ENCODE measurements at regions not wholly inside any gene's neighbourhood (a gene's known extent, or its start where the extent isn't known, plus 50 kb on each side); places are given as distances from the start of the nearest gene placed in this dataset.
"Not testable (repeated sequence)": the region's sequence is repeated elsewhere in the genome, so short reads cannot be mapped to it uniquely, and the experiment has no call there.

GRCh38 chr15:34700891-34701427 lies 53.8 kb downstream of the GJD2 start:
- no peak for DNase-seq

GRCh38 chr15:34699968-34700640 lies 54.7 kb downstream of the GJD2 start:
- no peak for DNase-seq

GRCh38 chr15:34696506-34696905 lies 58.3 kb downstream of the GJD2 start:
- DNase-seq = no peak

GRCh38 chr15:34693053-34693744 lies 61.6 kb downstream of the GJD2 start:
- DNase-seq = no peak

GRCh38 chr15:34691034-34691433 lies 63.8 kb downstream of the GJD2 start:
- no peak for DNase-seq

GRCh38 chr15:34688699-34689098 lies 66.1 kb downstream of the GJD2 start:
- no peak for DNase-seq

- no peak for DNase-seq
Measured at GRCh38 chr15:34684351-34684750, 70.4 kb downstream of the GJD2 start.

GRCh38 chr15:34682674-34683073 lies 72.1 kb downstream of the GJD2 start:
- DNase-seq = no peak

- no peak for DNase-seq
Measured at GRCh38 chr15:34679291-34679690, 75.5 kb downstream of the GJD2 start.

- DNase-seq = no peak
Measured at GRCh38 chr15:34673241-34673640, 81.6 kb downstream of the GJD2 start.

GRCh38 chr15:34665498-34666116 lies 82.2 kb upstream of the GOLGA8B start:
- no peak for DNase-seq

GRCh38 chr15:34664418-34664817 lies 81.0 kb upstream of the GOLGA8B start:
- no peak for DNase-seq

- DNase-seq = no peak
Measured at GRCh38 chr15:34663101-34663500, 79.7 kb upstream of the GOLGA8B start.

GRCh38 chr15:34659056-34659455 lies 75.6 kb upstream of the GOLGA8B start:
- no peak for DNase-seq

GRCh38 chr15:34657469-34658127 lies 74.1 kb upstream of the GOLGA8B start:
- no peak for DNase-seq

GRCh38 chr15:34656005-34656796 lies 72.8 kb upstream of the GOLGA8B start:
- DNase-seq = no peak

GRCh38 chr15:34655326-34655725 lies 71.9 kb upstream of the GOLGA8B start:
- no peak for DNase-seq

- DNase-seq = no peak
Measured at GRCh38 chr15:34654625-34655024, 71.2 kb upstream of the GOLGA8B start.

GRCh38 chr15:34653992-34654391 lies 70.5 kb upstream of the GOLGA8B start:
- no peak for DNase-seq

- not testable (repeated sequence) for DNase-seq
Measured at GRCh38 chr15:34653326-34653725, 69.9 kb upstream of the GOLGA8B start.

GRCh38 chr15:34652726-34653033 lies 69.2 kb upstream of the GOLGA8B start:
- DNase-seq = no peak

GRCh38 chr15:34651997-34652725 lies 68.7 kb upstream of the GOLGA8B start:
- DNase-seq = no peak
